ENCODE measurements at regions not wholly inside any gene's neighbourhood (a gene's known extent, or its start where the extent isn't known, plus 50 kb on each side); places are given as distances from the start of the nearest gene placed in this dataset.

- no peak overlapping the region for H3K27ac ChIP-seq (ENCODE audit: low read depth, low read length)
- no peak for TF ChIP-seq EZH2phosphoT487 (conservative IDR thresholded peaks at IDR 0.05; ENCODE audit: low read length)
- TF ChIP-seq CTCF (IDR thresholded peaks at IDR 0.05; ENCODE audit: insufficient read depth, low read length, poor library complexity, severe bottlenecking), result no peak
- no peak overlapping the region for H2AFZ ChIP-seq (ENCODE audit: low read depth, low read length, severe bottlenecking)
- no peak overlapping the region for H3K4me3 ChIP-seq (ENCODE audit: insufficient read depth, low read length, poor library complexity, severe bottlenecking)
- no peaks in the 10 kb centered on the region for H3F3A ChIP-seq (ENCODE audit: insufficient read depth)
- no peak overlapping the region for H3K4me2 ChIP-seq (ENCODE audit: low read depth, low read length, poor library complexity, severe bottlenecking)
- no peaks in the 10 kb centered on the region for H3K79me2 ChIP-seq (ENCODE audit: insufficient read depth, low read length)
- H3K9ac ChIP-seq (ENCODE audit: low read length), result no peak overlapping the region
- no peaks in the 10 kb centered on the region for H4K20me1 ChIP-seq (ENCODE audit: low read depth, low read length)
- no peaks in the 10 kb centered on the region for H3K9me3 ChIP-seq (ENCODE audit: insufficient read depth, low read length)
- no peaks in the 10 kb centered on the region for H3K27me3 ChIP-seq (ENCODE audit: low read length)
- H3K9me2 ChIP-seq (replicated peaks; ENCODE audit: insufficient read depth, low read length), result no peaks in the 10 kb centered on the region
- no peaks in the 10 kb centered on the region for H3K36me3 ChIP-seq (ENCODE audit: low read length)
These were observed 61.0 kb downstream of the POLR2M start for GRCh38 chr15:57767481-57767880.

- Histone ChIP-seq H3K9me2 (replicated peaks; ENCODE audit: insufficient read depth, low read length) (no peaks in the 10 kb centered on the region), H3K4me3 (ENCODE audit: insufficient read depth, low read length, poor library complexity, severe bottlenecking) (no peak overlapping the region), H3K9ac (ENCODE audit: low read length) (no peak overlapping the region), H3K27me3 (ENCODE audit: low read length) (no peaks in the 10 kb centered on the region), H2AFZ (ENCODE audit: low read depth, low read length, severe bottlenecking) (no peak overlapping the region), H3K27ac (ENCODE audit: low read depth, low read length) (no peak overlapping the region), H3K79me2 (ENCODE audit: insufficient read depth, low read length) (no peaks in the 10 kb centered on the region), H4K20me1 (ENCODE audit: low read depth, low read length) (no peaks in the 10 kb centered on the region), H3K4me2 (ENCODE audit: low read depth, low read length, poor library complexity, severe bottlenecking) (no peak overlapping the region), H3K36me3 (ENCODE audit: low read length) (no peaks in the 10 kb centered on the region), H3K9me3 (ENCODE audit: insufficient read depth, low read length) (no peaks in the 10 kb centered on the region), H3F3A (ENCODE audit: insufficient read depth) (no peaks in the 10 kb centered on the region)
- TF ChIP-seq CTCF (IDR thresholded peaks at IDR 0.05; ENCODE audit: insufficient read depth, low read length, poor library complexity, severe bottlenecking), result no peak
- no peak for TF ChIP-seq EZH2phosphoT487 (conservative IDR thresholded peaks at IDR 0.05; ENCODE audit: low read length)
These were observed 62.8 kb downstream of the POLR2M start for GRCh38 chr15:57769266-57769665.

GRCh38 chr15:57770495-57770894 lies 64.0 kb downstream of the POLR2M start:
- Histone ChIP-seq H3F3A (ENCODE audit: insufficient read depth) (no peaks in the 10 kb centered on the region), H3K27ac (ENCODE audit: low read depth, low read length) (no peak overlapping the region), H3K27me3 (ENCODE audit: low read length) (no peaks in the 10 kb centered on the region), H3K79me2 (ENCODE audit: insufficient read depth, low read length) (no peaks in the 10 kb centered on the region), H2AFZ (ENCODE audit: low read depth, low read length, severe bottlenecking) (no peak overlapping the region), H3K36me3 (ENCODE audit: low read length) (no peaks in the 10 kb centered on the region), H3K4me2 (ENCODE audit: low read depth, low read length, poor library complexity, severe bottlenecking) (no peak overlapping the region), H3K9ac (ENCODE audit: low read length) (no peak overlapping the region), H3K9me2 (replicated peaks; ENCODE audit: insufficient read depth, low read length) (no peaks in the 10 kb centered on the region), H4K20me1 (ENCODE audit: low read depth, low read length) (no peaks in the 10 kb centered on the region), H3K9me3 (ENCODE audit: insufficient read depth, low read length) (no peaks in the 10 kb centered on the region), H3K4me3 (ENCODE audit: insufficient read depth, low read length, poor library complexity, severe bottlenecking) (no peak overlapping the region)
- no peak for TF ChIP-seq CTCF (IDR thresholded peaks at IDR 0.05; ENCODE audit: insufficient read depth, low read length, poor library complexity, severe bottlenecking)
- no peak for TF ChIP-seq EZH2phosphoT487 (conservative IDR thresholded peaks at IDR 0.05; ENCODE audit: low read length)
